OCI-LY7 (cell line): ENCODE measurements at regions not wholly inside any gene's neighbourhood (a gene's known extent, or its start where the extent isn't known, plus 50 kb on each side); places are given as distances from the start of the nearest gene placed in this dataset.

ENCODE experiments used
- BruUV-seq: library from RNA; stranded (reverse); fragments of 400-500 nt; replicated peaks from 2 replicates; lab custom pipeline; 2021; lab: Mats Ljungman, UMichigan
- CTCF ChIA-PET: fragments of 300-600 bp; sonication (Branson Sonifier 250); formaldehyde crosslinking; loops from one replicate; lab custom pipeline; 2022; ENCODE audit warnings: antibody characterized with exemption; ENCODE audit not compliant: unreplicated experiment; lab: Charles Lee
- POLR2A ChIA-PET: fragments of 300-600 bp; sonication (Branson Sonifier 250); formaldehyde crosslinking; loops from one replicate; lab custom pipeline; 2022; ENCODE audit warnings: antibody characterized with exemption; lab: Charles Lee
- DNase-seq: peaks from one replicate; pipeline ENCODE4 v3.0.0-alpha.2; 2015; ENCODE audit warnings: low spot score
- H2AFZ ChIP-seq: fragments of 200-600 bp; sonication (generic), shearing (Covaris generic); 2 replicates; pipeline ENCODE4 v1.6.1; 2014; ENCODE audit warnings: mild to moderate bottlenecking, antibody characterized with exemption, low read length, moderate library complexity
- H3K27ac ChIP-seq: fragments of 200-600 bp; sonication (generic); 2 replicates; pipeline ENCODE4 v1.5.1; 2014; ENCODE audit warnings: mixed run types, low read depth, mild to moderate bottlenecking, moderate library complexity, low read length, inconsistent platforms; ENCODE audit not compliant: poor library complexity, severe bottlenecking
- H3K36me3 ChIP-seq: fragments of 200-600 bp; sonication (generic); 2 replicates; pipeline ENCODE4 v1.6.1; 2014; ENCODE audit warnings: mild to moderate bottlenecking, antibody characterized with exemption, low read length, moderate library complexity, mixed read lengths; ENCODE audit not compliant: insufficient read depth
- H3K4me1 ChIP-seq: fragments of 200-600 bp; sonication (generic); 2 replicates; pipeline ENCODE4 v1.5.1; 2014; ENCODE audit warnings: mild to moderate bottlenecking, low read length; ENCODE audit not compliant: insufficient read depth, poor library complexity, severe bottlenecking
- H3K4me2 ChIP-seq: fragments of 200-600 bp; sonication (generic); 2 replicates; pipeline ENCODE4 v1.6.1; 2014; ENCODE audit warnings: mild to moderate bottlenecking, low read length
- H3K4me3 ChIP-seq: fragments of 200-600 bp; sonication (generic); 2 replicates; pipeline ENCODE4 v1.5.1; 2014; ENCODE audit warnings: mild to moderate bottlenecking, low read depth, low read length; ENCODE audit not compliant: poor library complexity, severe bottlenecking
- H3K79me2 ChIP-seq: fragments of 200-600 bp; sonication (generic); 2 replicates; pipeline ENCODE4 v1.6.1; 2016; ENCODE audit warnings: low read depth, mild to moderate bottlenecking, low read length, moderate library complexity, mixed read lengths; ENCODE audit not compliant: insufficient read depth
- H3K9me2 ChIP-seq: fragments of 200-600 bp; sonication (generic); 2 replicates; pipeline ENCODE4 v1.6.1; 2016; ENCODE audit warnings: mild to moderate bottlenecking, low read length, mixed read lengths; ENCODE audit not compliant: insufficient read depth
- H3K9me3 ChIP-seq: fragments of 200-600 bp; sonication (generic); 2 replicates; pipeline ENCODE4 v1.6.1; 2014; ENCODE audit warnings: mild to moderate bottlenecking, mixed run types, low read length, mixed read lengths
- H4K20me1 ChIP-seq: fragments of 200-600 bp; sonication (generic); 2 replicates; pipeline ENCODE4 v1.6.1; 2014; ENCODE audit warnings: mild to moderate bottlenecking, antibody characterized with exemption, low read length, moderate library complexity, mixed read lengths; ENCODE audit not compliant: insufficient read depth
- EZH2phosphoT487 ChIP-seq: fragments of 200-600 bp; sonication (generic); IDR thresholded peaks from 2 replicates; pipeline ENCODE4 v1.6.1; 2018; ENCODE audit warnings: low read depth, borderline replicate concordance, mild to moderate bottlenecking, mixed run types, antibody characterized with exemption, low read length, moderate library complexity, mixed read lengths
- intact Hi-C: fragments of 100-400 bp; cut with micrococcal nuclease; formaldehyde crosslinking; loops from one replicate; pipeline ENCODE4 v1.10.0; 2022; ENCODE audit not compliant: unreplicated experiment
- TF ChIP-seq, protein P1 (sequence below): fragments of 200-600 bp; sonication (generic); conservative IDR thresholded peaks from 2 replicates; pipeline ENCODE4 v1.5.1; 2014; ENCODE audit warnings: mild to moderate bottlenecking, antibody characterized with exemption, low read length, moderate library complexity, mixed read lengths

DNA sequence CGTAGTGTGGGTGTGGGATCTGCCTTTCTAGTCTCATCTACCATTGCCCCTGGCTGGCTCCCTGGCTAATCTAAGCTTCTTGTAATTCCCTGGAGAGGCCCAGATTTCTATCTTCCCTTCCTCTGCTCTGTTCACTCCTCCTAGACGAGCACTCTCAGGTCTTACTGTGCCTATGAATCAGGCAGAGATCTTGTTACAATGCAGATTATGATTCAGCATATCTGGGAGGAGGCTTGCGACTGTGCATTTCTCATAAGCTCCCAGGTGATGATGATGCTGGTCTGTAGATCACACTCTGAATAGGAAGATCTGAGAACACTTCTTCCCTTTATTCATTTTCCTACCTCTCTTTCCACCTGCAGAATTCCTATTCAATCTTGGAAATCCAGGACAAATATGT lies 200.1 kb downstream of the CBLN1 start:
- Histone ChIP-seq H3K9me3 (no peaks in the 10 kb centered on the region; the same call in 1 of the 2 replicates), H3K4me1 (no peaks in the 10 kb centered on the region), H3K4me2 (no peak overlapping the region), H2AFZ (no peak overlapping the region), H3K9me2 (no peaks in the 10 kb centered on the region), H3K36me3 (no peaks in the 10 kb centered on the region), H3K4me3 (no peak overlapping the region), H4K20me1 (no peaks in the 10 kb centered on the region), H3K27ac (no peak overlapping the region), H3K79me2 (no peaks in the 10 kb centered on the region)
- TF ChIP-seq, protein P1, sequence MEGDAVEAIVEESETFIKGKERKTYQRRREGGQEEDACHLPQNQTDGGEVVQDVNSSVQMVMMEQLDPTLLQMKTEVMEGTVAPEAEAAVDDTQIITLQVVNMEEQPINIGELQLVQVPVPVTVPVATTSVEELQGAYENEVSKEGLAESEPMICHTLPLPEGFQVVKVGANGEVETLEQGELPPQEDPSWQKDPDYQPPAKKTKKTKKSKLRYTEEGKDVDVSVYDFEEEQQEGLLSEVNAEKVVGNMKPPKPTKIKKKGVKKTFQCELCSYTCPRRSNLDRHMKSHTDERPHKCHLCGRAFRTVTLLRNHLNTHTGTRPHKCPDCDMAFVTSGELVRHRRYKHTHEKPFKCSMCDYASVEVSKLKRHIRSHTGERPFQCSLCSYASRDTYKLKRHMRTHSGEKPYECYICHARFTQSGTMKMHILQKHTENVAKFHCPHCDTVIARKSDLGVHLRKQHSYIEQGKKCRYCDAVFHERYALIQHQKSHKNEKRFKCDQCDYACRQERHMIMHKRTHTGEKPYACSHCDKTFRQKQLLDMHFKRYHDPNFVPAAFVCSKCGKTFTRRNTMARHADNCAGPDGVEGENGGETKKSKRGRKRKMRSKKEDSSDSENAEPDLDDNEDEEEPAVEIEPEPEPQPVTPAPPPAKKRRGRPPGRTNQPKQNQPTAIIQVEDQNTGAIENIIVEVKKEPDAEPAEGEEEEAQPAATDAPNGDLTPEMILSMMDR, result no peak
- no peak for TF ChIP-seq EZH2phosphoT487
- no TSS peak for BruUV-seq
- DNase-seq, result no peak
- ChIA-PET POLR2A (interaction anchor here (0.6 kb wide), 1 partner anchor 103 kb away, joined by 3 read pairs; no protein-coding TSS in a partner anchor), CTCF (no interaction called here)
- intact Hi-C loops, result no loop called here

DNA sequence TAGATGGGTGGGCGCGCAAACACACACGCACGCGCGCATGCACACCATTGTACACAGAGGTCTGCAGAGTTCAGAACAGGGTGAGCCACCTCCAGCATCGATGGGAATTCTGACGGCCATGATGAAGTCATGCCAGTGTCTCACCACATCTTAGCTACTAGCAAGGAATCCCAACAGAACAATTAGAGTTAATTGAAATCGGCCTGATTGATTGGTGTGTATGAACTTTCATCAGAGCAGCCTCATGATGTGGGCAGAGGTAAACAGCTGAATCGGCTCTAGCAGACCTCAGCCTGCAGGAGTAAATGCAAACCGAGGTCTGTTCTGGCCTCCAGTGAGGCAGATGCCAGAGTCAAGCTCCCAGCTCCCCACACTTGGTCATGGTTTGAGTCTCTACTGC lies 200.6 kb downstream of the CBLN1 start:
- no peaks in the 10 kb centered on the region for H3K36me3 ChIP-seq
- ChIA-PET POLR2A (interaction anchor here (0.6 kb wide), 1 partner anchor 103 kb away, joined by 3 read pairs; no protein-coding TSS in a partner anchor), CTCF (no interaction called here)
- H2AFZ ChIP-seq, result no peak overlapping the region
- intact Hi-C loops, result no loop called here
- BruUV-seq, result no TSS peak
- no peak for TF ChIP-seq EZH2phosphoT487
- TF ChIP-seq, protein P1, result no peak
- H3K27ac ChIP-seq, result no peak overlapping the region
- H3K9me3 ChIP-seq, result no peaks in the 10 kb centered on the region; the same call in 1 of the 2 replicates
- H3K4me2 ChIP-seq, result no peak overlapping the region
- H3K79me2 ChIP-seq, result no peaks in the 10 kb centered on the region
- no peak overlapping the region for H3K4me3 ChIP-seq
- no peaks in the 10 kb centered on the region for H3K4me1 ChIP-seq
- no peaks in the 10 kb centered on the region for H3K9me2 ChIP-seq
- no peaks in the 10 kb centered on the region for H4K20me1 ChIP-seq
- no peak for DNase-seq

DNA sequence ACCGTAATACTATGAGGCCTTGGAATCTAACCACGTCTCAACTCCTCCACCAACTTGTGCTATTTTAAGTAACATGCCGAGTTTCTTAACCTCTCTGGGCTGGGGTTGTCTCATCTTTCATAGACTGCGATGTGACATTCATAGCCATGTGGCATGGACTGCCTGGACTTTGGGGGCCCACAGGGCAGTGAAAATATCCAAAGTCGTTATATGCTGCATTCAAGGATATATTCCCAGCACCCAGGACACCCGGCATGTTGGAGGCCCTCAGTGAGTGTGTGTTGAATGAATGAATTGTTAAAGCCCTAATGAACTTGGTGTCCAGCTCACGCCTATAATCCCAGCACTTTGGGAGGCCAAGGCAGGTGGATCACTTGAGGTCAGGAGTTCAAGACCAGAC lies 203.1 kb downstream of the CBLN1 start:
- intact Hi-C loops, result no loop called here
- CTCF ChIA-PET, result no interaction called here
- no peak overlapping the region for H3K4me2 ChIP-seq
- H3K27ac ChIP-seq, result no peak overlapping the region
- H3K9me3 ChIP-seq, result no peaks in the 10 kb centered on the region
- no peaks in the 10 kb centered on the region for H3K4me1 ChIP-seq
- POLR2A ChIA-PET, result no interaction called here
- no peak for DNase-seq
- no peaks in the 10 kb centered on the region for H4K20me1 ChIP-seq
- no peak overlapping the region for H2AFZ ChIP-seq
- no peaks in the 10 kb centered on the region for H3K79me2 ChIP-seq
- H3K36me3 ChIP-seq, result no peaks in the 10 kb centered on the region
- no peak for TF ChIP-seq EZH2phosphoT487
- TF ChIP-seq, protein P1, result no peak
- no peaks in the 10 kb centered on the region for H3K9me2 ChIP-seq
- no TSS peak for BruUV-seq
- no peak overlapping the region for H3K4me3 ChIP-seq
